PC-9 (cell line): ENCODE measurements at regions not wholly inside any gene's neighbourhood (a gene's known extent, or its start where the extent isn't known, plus 50 kb on each side); places are given as distances from the start of the nearest gene placed in this dataset.

ENCODE experiments used
- CTCF ChIP-seq: fragments of 200-600 bp; sonication (generic); conservative IDR thresholded peaks from 2 replicates; pipeline ENCODE4 v1.6.1; 2017; ENCODE audit warnings: mixed run types, antibody characterized with exemption, mild to moderate bottlenecking, moderate library complexity
- EZH2 ChIP-seq: fragments of 200-600 bp; sonication (generic); IDR thresholded peaks from 2 replicates; pipeline ENCODE4 v1.8.0; 2017; ENCODE audit warnings: antibody characterized with exemption, low read depth

GRCh38 chr16:51071326-51071725, 79.7 kb downstream of the SALL1 start:
- TF ChIP-seq CTCF (no peak), EZH2 (no peak)
